GM23338 (cell line): ENCODE measurements at regions not wholly inside any gene's neighbourhood (a gene's known extent, or its start where the extent isn't known, plus 50 kb on each side); places are given as distances from the start of the nearest gene placed in this dataset.

ENCODE experiments used
- ATAC-seq: fragments of 200-7000 bp; cut with Tn5 transposase; 3 replicates; pipeline ENCODE4 v1.9.1; 2020
- DNase-seq: peaks from one replicate; pipeline ENCODE4 v3.0.0-alpha.2; 2015; ENCODE audit warnings: low spot score
- H2AFZ ChIP-seq: fragments of 200-600 bp; sonication (generic); 2 replicates; pipeline ENCODE4 v1.8.0; 2016; ENCODE audit warnings: antibody characterized with exemption, mild to moderate bottlenecking, moderate library complexity
- H3F3A ChIP-seq: fragments of 200-600 bp; sonication (generic); replicated peaks from 2 replicates; pipeline ENCODE4 v1.8.0; 2017; ENCODE audit warnings: antibody characterized with exemption, mixed run types, low read depth
- H3K27ac ChIP-seq: fragments of 200-600 bp; sonication (generic); 2 replicates; pipeline ENCODE4 v1.6.1; 2016; ENCODE audit warnings: low read depth
- H3K27me3 ChIP-seq: fragments of 200-600 bp; sonication (generic); 2 replicates; pipeline ENCODE4 v1.8.0; 2016; ENCODE audit warnings: mild to moderate bottlenecking, mixed run types, moderate library complexity; ENCODE audit not compliant: insufficient read depth
- H3K36me3 ChIP-seq: fragments of 200-600 bp; sonication (generic); 2 replicates; pipeline ENCODE4 v1.8.0; 2016; ENCODE audit warnings: mild to moderate bottlenecking; ENCODE audit not compliant: insufficient read depth
- H3K4me1 ChIP-seq: fragments of 200-600 bp; sonication (generic); 2 replicates; pipeline ENCODE4 v1.8.0; 2016; ENCODE audit warnings: mild to moderate bottlenecking, moderate library complexity; ENCODE audit not compliant: insufficient read depth
- H3K4me2 ChIP-seq: fragments of 200-600 bp; sonication (generic); 2 replicates; pipeline ENCODE4 v1.7.1; 2017; ENCODE audit warnings: mixed run types
- H3K4me3 ChIP-seq: fragments of 200-600 bp; sonication (generic); 2 replicates; pipeline ENCODE4 v1.6.1; 2016; ENCODE audit warnings: mixed run types
- H3K79me2 ChIP-seq: fragments of 200-600 bp; sonication (generic); replicated peaks from 2 replicates; pipeline ENCODE4 v1.8.0; 2017; ENCODE audit warnings: mild to moderate bottlenecking; ENCODE audit not compliant: insufficient read depth
- H3K9me2 ChIP-seq: fragments of 200-600 bp; sonication (generic); 2 replicates; pipeline ENCODE4 v1.8.0; 2017; ENCODE audit not compliant: insufficient read depth
- H4K20me1 ChIP-seq: fragments of 200-600 bp; sonication (generic); replicated peaks from 2 replicates; pipeline ENCODE4 v1.8.0; 2017; ENCODE audit warnings: mild to moderate bottlenecking; ENCODE audit not compliant: insufficient read depth
- H3K27ac Mint-ChIP-seq: 2 replicates; pipeline ENCODE4 v1.8.0; 2020; ENCODE audit warnings: inconsistent platforms, mild to moderate bottlenecking, moderate library complexity, mixed read lengths
- H3K27me3 Mint-ChIP-seq: 3 replicates; pipeline ENCODE4 v1.8.0; 2022; ENCODE audit warnings: low read depth, mild to moderate bottlenecking, moderate library complexity, mixed read lengths, inconsistent platforms; ENCODE audit not compliant: insufficient read depth, poor library complexity
- H3K36me3 Mint-ChIP-seq: 3 replicates; pipeline ENCODE4 v1.8.0; 2021; ENCODE audit warnings: low read depth, mild to moderate bottlenecking, inconsistent platforms, moderate library complexity, mixed read lengths
- H3K4me1 Mint-ChIP-seq: 3 replicates; pipeline ENCODE4 v1.8.0; 2020; ENCODE audit warnings: mild to moderate bottlenecking, inconsistent platforms, mixed read lengths
- H3K4me3 Mint-ChIP-seq: 3 replicates; pipeline ENCODE4 v1.8.0; 2021; ENCODE audit warnings: moderate library complexity, mild to moderate bottlenecking, inconsistent platforms, mixed read lengths
- H3K9me3 Mint-ChIP-seq: 3 replicates; pipeline ENCODE4 v1.8.0; 2020; ENCODE audit warnings: moderate library complexity, mild to moderate bottlenecking, inconsistent platforms, mixed read lengths
- CREB1 ChIP-seq: fragments of 250-450 bp; sonication (Bioruptor Pico); IDR thresholded peaks from 2 replicates; pipeline ENCODE4 v1.5.0; 2020; ENCODE audit warnings: low read depth, mild to moderate bottlenecking, moderate library complexity
- CTCF ChIP-seq, 2 experiments: fragments of 200-600 bp in 1 of 2; sonication (generic) in 1 of 2; conservative IDR thresholded peaks; 2 replicates each; pipeline versions ENCODE4 v1.5.1 to v1.6.1; 2016 to 2017; ENCODE audit warnings: antibody characterized with exemption in 2 of 2, low read depth in 2 of 2, mild to moderate bottlenecking in 2 of 2, moderate library complexity in 1 of 2
- ETS1 ChIP-seq: IDR thresholded peaks from 2 replicates; pipeline ENCODE4 v1.6.1; 2016; ENCODE audit warnings: antibody characterized with exemption
- EZH2 ChIP-seq: fragments of 200-600 bp; sonication (generic); IDR thresholded peaks from one replicate; pipeline ENCODE4 v1.8.0; 2017; ENCODE audit warnings: antibody characterized with exemption, mild to moderate bottlenecking, low read depth; ENCODE audit not compliant: unreplicated experiment
- EZH2phosphoT487 ChIP-seq: fragments of 200-600 bp; sonication (generic); IDR thresholded peaks from one replicate; pipeline ENCODE4 v1.8.1; 2018; ENCODE audit warnings: antibody characterized with exemption; ENCODE audit not compliant: unreplicated experiment
- JUNB ChIP-seq: IDR thresholded peaks from one replicate; pipeline ENCODE4 v1.6.1; 2016; ENCODE audit warnings: antibody characterized with exemption; ENCODE audit not compliant: unreplicated experiment
- NANOG ChIP-seq: IDR thresholded peaks from 2 replicates; pipeline ENCODE4 v1.6.1; 2016; ENCODE audit warnings: antibody characterized with exemption, borderline replicate concordance
- POLR2AphosphoS5 ChIP-seq: IDR thresholded peaks from 2 replicates; pipeline ENCODE4 v1.6.1; 2016; ENCODE audit warnings: antibody characterized with exemption, low read depth
- REST ChIP-seq: IDR thresholded peaks from one replicate; pipeline ENCODE4 v1.6.1; 2018; ENCODE audit warnings: antibody characterized with exemption; ENCODE audit not compliant: unreplicated experiment
- ZNF114 ChIP-seq: fragments of 250-450 bp; sonication (Bioruptor Pico); IDR thresholded peaks from 2 replicates; pipeline ENCODE4 v1.5.0; 2020; ENCODE audit warnings: mild to moderate bottlenecking, moderate library complexity
- ZNF331 ChIP-seq: fragments of 250-450 bp; sonication (Bioruptor Pico); IDR thresholded peaks from 2 replicates; pipeline ENCODE4 v1.5.0; 2020; ENCODE audit warnings: low read depth, mild to moderate bottlenecking, moderate library complexity
- ZNF462 ChIP-seq: fragments of 250-450 bp; sonication (Bioruptor Pico); IDR thresholded peaks from 2 replicates; pipeline ENCODE4 v1.5.0; 2020; ENCODE audit warnings: mild to moderate bottlenecking, moderate library complexity

- Mint-ChIP-seq H3K27ac (no peak overlapping the region), H3K27me3 (no peaks in the 10 kb centered on the region), H3K4me3 (no peak overlapping the region), H3K4me1 (peaks cover 8% of the 10 kb centered on the region; the same call in 2 of the 3 replicates), H3K9me3 (no peaks in the 10 kb centered on the region), H3K36me3 (no peaks in the 10 kb centered on the region)
- DNase-seq = no peak
- no peak overlapping the region for H3K4me3 ChIP-seq
- no peak overlapping the region for H3K27ac ChIP-seq
- H3K4me1 ChIP-seq = peaks cover 4% of the 10 kb centered on the region; the same call in 1 of the 2 replicates
- H3K4me2 ChIP-seq = no peak overlapping the region
- no peak overlapping the region for H2AFZ ChIP-seq
- H3K79me2 ChIP-seq = no peaks in the 10 kb centered on the region
- no peaks in the 10 kb centered on the region for H3F3A ChIP-seq
- H4K20me1 ChIP-seq = no peaks in the 10 kb centered on the region
- H3K9me2 ChIP-seq = no peaks in the 10 kb centered on the region; the same call in 1 of the 2 replicates
- H3K36me3 ChIP-seq = no peaks in the 10 kb centered on the region
- no peak for ATAC-seq
- H3K27me3 ChIP-seq = no peaks in the 10 kb centered on the region
- TF ChIP-seq NANOG (no peak), POLR2AphosphoS5 (no peak), CREB1 (no peak), REST (no peak), JUNB (no peak), ZNF331 (CRISPR knock-in tag) (no peak), EZH2phosphoT487 (no peak), EZH2 (no peak), CTCF (conservative IDR thresholded peaks at IDR 0.05; ENCODE audit: low read depth in 2 of 2) (no peak), ZNF114 (no peak), ZNF462 (CRISPR knock-in tag) (no peak), ETS1 (no peak)
Measured at GRCh38 chr9:115910959-115911358, 242.6 kb upstream of the PAPPA start.
